ENCODE measurements at regions not wholly inside any gene's neighbourhood (a gene's known extent, or its start where the extent isn't known, plus 50 kb on each side); places are given as distances from the start of the nearest gene placed in this dataset.

DNA sequence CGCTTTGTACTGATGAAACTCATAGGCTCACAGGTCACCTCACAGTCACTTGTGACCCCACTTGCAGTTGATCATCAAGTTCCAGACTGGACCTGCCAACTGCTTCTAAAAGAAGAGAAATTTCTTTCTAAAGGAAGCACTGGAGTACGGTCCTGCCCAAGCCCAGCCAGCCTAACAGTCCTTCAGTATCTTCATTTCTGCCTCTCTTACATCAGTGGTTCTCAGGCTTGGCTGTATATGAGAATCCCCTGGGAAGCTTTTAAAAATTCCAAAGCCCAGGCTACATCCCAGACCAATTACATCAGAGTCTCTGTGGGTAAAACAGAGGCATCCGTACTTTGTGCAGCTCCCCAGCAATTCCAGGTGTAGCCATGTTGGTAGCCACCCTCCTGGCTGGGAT is 282.1 kb downstream of the NFIB start:
- no peaks in the 10 kb centered on the region for H3K27me3 Mint-ChIP-seq
- H3K4me1 Mint-ChIP-seq, result no peaks in the 10 kb centered on the region
- no peak overlapping the region for H3K4me3 Mint-ChIP-seq
- no peaks in the 10 kb centered on the region for H3K36me3 Mint-ChIP-seq (ENCODE audit: insufficient read depth)
- peaks cover 5% of the 10 kb centered on the region for H3K9me3 Mint-ChIP-seq
- DNase-seq (ENCODE audit: low spot score in 2 of 2), result no peak
- H3K27ac Mint-ChIP-seq (ENCODE audit: low read depth), result no peak overlapping the region
- no peak for ATAC-seq (replicated peaks; ENCODE audit: extremely low read depth, poor library complexity, severe bottlenecking)

DNA sequence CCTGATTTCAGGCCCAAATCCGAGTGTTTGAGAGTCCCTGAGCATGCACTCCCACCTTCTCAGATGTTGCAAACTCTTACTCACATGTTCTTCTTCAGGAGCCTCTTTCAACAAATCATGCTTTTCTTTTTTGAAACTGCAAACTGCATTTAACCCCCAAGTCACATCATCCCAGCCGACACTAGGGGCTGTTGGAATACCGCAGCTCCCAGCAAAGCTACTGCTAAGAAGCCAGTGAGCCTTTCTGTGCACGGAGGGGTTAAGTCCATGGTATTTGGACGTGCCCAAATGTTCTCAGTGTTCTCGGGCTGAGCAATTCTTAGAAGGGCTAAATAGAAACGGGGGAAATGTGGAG is 282.9 kb downstream of the NFIB start:
- H3K36me3 Mint-ChIP-seq (ENCODE audit: insufficient read depth), result no peaks in the 10 kb centered on the region
- no peaks in the 10 kb centered on the region for H3K27me3 Mint-ChIP-seq
- no peak overlapping the region for H3K27ac Mint-ChIP-seq (ENCODE audit: low read depth)
- DNase-seq (ENCODE audit: low spot score in 2 of 2), result no peak
- ATAC-seq (replicated peaks; ENCODE audit: extremely low read depth, poor library complexity, severe bottlenecking), result no peak
- peaks cover 5% of the 10 kb centered on the region for H3K9me3 Mint-ChIP-seq
- H3K4me3 Mint-ChIP-seq, result no peak overlapping the region
- H3K4me1 Mint-ChIP-seq, result no peaks in the 10 kb centered on the region

DNA sequence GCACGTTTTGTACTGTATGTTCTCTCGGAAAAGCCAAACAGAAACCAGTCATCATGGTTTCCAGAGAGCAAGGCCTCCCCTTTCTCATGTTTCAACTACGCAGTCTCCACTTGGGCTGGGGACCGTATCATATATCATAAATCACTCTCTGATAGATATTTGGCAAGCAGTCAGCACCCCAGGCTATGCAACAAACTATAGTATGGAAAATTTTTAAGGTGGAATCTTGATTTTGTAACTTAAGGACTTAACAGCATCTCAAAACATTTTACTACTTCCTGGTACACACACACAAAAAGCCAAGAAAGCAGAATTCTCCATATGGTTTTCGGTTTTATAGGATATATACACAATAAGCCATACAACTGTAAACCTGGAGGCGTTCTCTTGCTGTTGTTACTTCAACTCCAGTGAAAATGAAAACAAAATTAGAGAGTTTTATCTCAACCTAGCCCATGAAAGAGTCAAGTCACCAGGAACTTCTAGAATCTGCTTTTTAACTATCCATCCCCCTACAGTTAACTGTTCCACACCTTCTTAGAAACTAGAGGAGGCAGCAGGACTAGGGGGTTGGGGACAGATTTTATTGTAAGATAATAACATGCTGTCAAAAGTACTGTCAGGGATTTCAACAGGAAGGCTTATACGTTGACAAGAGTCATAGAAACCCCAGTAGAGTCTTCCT is 283.4 kb downstream of the NFIB start:
- ATAC-seq (replicated peaks; ENCODE audit: extremely low read depth, poor library complexity, severe bottlenecking) (no peak), DNase-seq (ENCODE audit: low spot score in 2 of 2) (no peak)
- no peaks in the 10 kb centered on the region for H3K4me1 Mint-ChIP-seq
- peaks cover 5% of the 10 kb centered on the region for H3K9me3 Mint-ChIP-seq
- no peak overlapping the region for H3K27ac Mint-ChIP-seq (ENCODE audit: low read depth)
- H3K36me3 Mint-ChIP-seq (ENCODE audit: insufficient read depth), result no peaks in the 10 kb centered on the region
- H3K4me3 Mint-ChIP-seq, result no peak overlapping the region
- H3K27me3 Mint-ChIP-seq, result no peaks in the 10 kb centered on the region

DNA sequence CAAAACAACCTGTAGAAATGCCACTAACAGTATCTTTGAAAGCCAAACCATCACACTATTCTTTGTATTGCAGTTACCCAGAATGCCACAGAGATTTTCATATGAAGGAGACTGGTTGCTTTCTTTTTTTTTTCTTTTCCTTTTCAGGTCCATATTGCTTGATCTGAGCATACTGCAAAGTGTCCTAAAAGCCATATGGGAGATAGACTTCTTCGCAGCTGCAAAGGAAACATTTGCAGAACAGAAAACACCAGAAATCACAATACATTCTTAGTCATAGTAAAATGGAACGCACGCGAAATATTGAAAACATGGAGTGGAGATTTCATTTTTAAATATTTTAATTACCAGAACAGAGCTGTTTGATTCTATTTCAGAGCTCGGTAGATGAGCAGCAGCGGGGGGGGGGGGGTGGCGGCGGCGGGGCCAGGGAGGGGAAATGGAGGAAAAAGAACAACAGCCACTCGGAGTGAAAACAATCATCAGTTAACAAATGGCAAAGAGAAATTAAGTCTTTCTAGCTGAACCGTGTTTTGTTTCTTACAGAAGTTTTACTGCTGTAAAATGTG is 284.1 kb downstream of the NFIB start:
- no peaks in the 10 kb centered on the region for H3K27me3 Mint-ChIP-seq
- H3K36me3 Mint-ChIP-seq (ENCODE audit: insufficient read depth), result no peaks in the 10 kb centered on the region
- H3K4me3 Mint-ChIP-seq, result no peak overlapping the region
- no peak overlapping the region for H3K27ac Mint-ChIP-seq (ENCODE audit: low read depth)
- H3K4me1 Mint-ChIP-seq, result no peaks in the 10 kb centered on the region
- no peak for DNase-seq (ENCODE audit: low spot score in 2 of 2)
- H3K9me3 Mint-ChIP-seq, result peaks cover 3% of the 10 kb centered on the region
- ATAC-seq (replicated peaks; ENCODE audit: extremely low read depth, poor library complexity, severe bottlenecking), result no peak

- Mint-ChIP-seq H3K4me3 (no peak overlapping the region), H3K36me3 (ENCODE audit: insufficient read depth) (peaks cover 2% of the 10 kb centered on the region), H3K4me1 (no peaks in the 10 kb centered on the region), H3K27me3 (no peaks in the 10 kb centered on the region), H3K27ac (ENCODE audit: low read depth) (no peak overlapping the region), H3K9me3 (peaks cover 12% of the 10 kb centered on the region)
- no peak for DNase-seq (ENCODE audit: low spot score in 2 of 2)
- ATAC-seq (replicated peaks; ENCODE audit: extremely low read depth, poor library complexity, severe bottlenecking), result no peak
Measured at GRCh38 chr9:14027116-14027800, 286.7 kb downstream of the NFIB start.

DNA sequence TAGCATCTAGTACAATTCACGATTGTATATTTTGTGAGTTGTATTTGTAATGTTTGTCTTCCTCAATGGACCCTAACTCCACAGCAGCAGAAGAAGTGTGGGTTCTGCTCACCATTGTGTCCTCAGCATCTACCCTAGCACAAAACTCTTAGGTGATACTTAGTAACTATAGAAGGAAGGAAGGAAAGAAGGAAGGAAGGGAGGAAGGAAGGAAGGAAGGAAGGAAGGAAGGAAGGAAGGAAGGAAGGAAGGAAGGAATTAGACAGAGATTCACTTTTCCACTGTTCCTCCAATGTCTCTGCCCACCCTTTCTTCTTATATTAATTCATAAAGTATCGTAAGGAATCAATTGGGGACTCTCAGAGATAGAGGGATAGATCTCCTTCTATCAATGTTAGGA is 288.2 kb downstream of the NFIB start:
- Mint-ChIP-seq H3K4me3 (no peak overlapping the region), H3K36me3 (ENCODE audit: insufficient read depth) (peaks cover 2% of the 10 kb centered on the region), H3K27ac (ENCODE audit: low read depth) (no peak overlapping the region), H3K27me3 (no peaks in the 10 kb centered on the region), H3K9me3 (peaks cover 12% of the 10 kb centered on the region), H3K4me1 (no peaks in the 10 kb centered on the region)
- DNase-seq (ENCODE audit: low spot score in 2 of 2), result no peak
- ATAC-seq (replicated peaks; ENCODE audit: extremely low read depth, poor library complexity, severe bottlenecking), result no peak

- H3K27me3 Mint-ChIP-seq, result no peaks in the 10 kb centered on the region
- no peak overlapping the region for H3K4me3 Mint-ChIP-seq
- ATAC-seq (replicated peaks; ENCODE audit: extremely low read depth, poor library complexity, severe bottlenecking) (no peak), DNase-seq (ENCODE audit: low spot score in 2 of 2) (no peak)
- H3K27ac Mint-ChIP-seq (ENCODE audit: low read depth), result no peak overlapping the region
- H3K4me1 Mint-ChIP-seq, result no peaks in the 10 kb centered on the region
- peaks cover 2% of the 10 kb centered on the region for H3K36me3 Mint-ChIP-seq (ENCODE audit: insufficient read depth)
- H3K9me3 Mint-ChIP-seq, result peaks cover 19% of the 10 kb centered on the region
Measured at GRCh38 chr9:14023285-14023684, 290.7 kb downstream of the NFIB start.

GRCh38 chr9:14021871-14022525 is 291.9 kb downstream of the NFIB start:
- H3K4me3 Mint-ChIP-seq, result no peak overlapping the region
- H3K27me3 Mint-ChIP-seq, result no peaks in the 10 kb centered on the region
- ATAC-seq (replicated peaks; ENCODE audit: extremely low read depth, poor library complexity, severe bottlenecking), result no peak
- H3K9me3 Mint-ChIP-seq, result peaks cover 19% of the 10 kb centered on the region
- no peaks in the 10 kb centered on the region for H3K4me1 Mint-ChIP-seq
- no peak overlapping the region for H3K27ac Mint-ChIP-seq (ENCODE audit: low read depth)
- DNase-seq (ENCODE audit: low spot score in 2 of 2), result no peak
- H3K36me3 Mint-ChIP-seq (ENCODE audit: insufficient read depth), result peaks cover 2% of the 10 kb centered on the region

- ATAC-seq (replicated peaks; ENCODE audit: extremely low read depth, poor library complexity, severe bottlenecking), result no peak
- H3K4me3 Mint-ChIP-seq, result no peak overlapping the region
- no peaks in the 10 kb centered on the region for H3K4me1 Mint-ChIP-seq
- H3K9me3 Mint-ChIP-seq, result peaks cover 20% of the 10 kb centered on the region
- no peaks in the 10 kb centered on the region for H3K27me3 Mint-ChIP-seq
- no peak for DNase-seq (ENCODE audit: low spot score in 2 of 2)
- no peaks in the 10 kb centered on the region for H3K36me3 Mint-ChIP-seq (ENCODE audit: insufficient read depth)
- no peak overlapping the region for H3K27ac Mint-ChIP-seq (ENCODE audit: low read depth)
Measured at GRCh38 chr9:14018081-14018480, 295.9 kb downstream of the NFIB start.

GRCh38 chr9:14014744-14015143 is 299.2 kb downstream of the NFIB start:
- peaks cover 10% of the 10 kb centered on the region for H3K9me3 Mint-ChIP-seq
- ATAC-seq (replicated peaks; ENCODE audit: extremely low read depth, poor library complexity, severe bottlenecking), result no peak
- DNase-seq (ENCODE audit: low spot score in 2 of 2), result no peak
- no peaks in the 10 kb centered on the region for H3K4me1 Mint-ChIP-seq
- H3K36me3 Mint-ChIP-seq (ENCODE audit: insufficient read depth), result no peaks in the 10 kb centered on the region
- H3K27me3 Mint-ChIP-seq, result no peaks in the 10 kb centered on the region
- no peak overlapping the region for H3K4me3 Mint-ChIP-seq
- no peak overlapping the region for H3K27ac Mint-ChIP-seq (ENCODE audit: low read depth)

GRCh38 chr9:14014218-14014617 is 299.7 kb downstream of the NFIB start:
- no peak overlapping the region for H3K27ac Mint-ChIP-seq (ENCODE audit: low read depth)
- H3K4me1 Mint-ChIP-seq, result no peaks in the 10 kb centered on the region
- ATAC-seq (replicated peaks; ENCODE audit: extremely low read depth, poor library complexity, severe bottlenecking) (no peak), DNase-seq (ENCODE audit: low spot score in 2 of 2) (no peak)
- H3K4me3 Mint-ChIP-seq, result no peak overlapping the region
- no peaks in the 10 kb centered on the region for H3K36me3 Mint-ChIP-seq (ENCODE audit: insufficient read depth)
- H3K9me3 Mint-ChIP-seq, result peaks cover 10% of the 10 kb centered on the region
- H3K27me3 Mint-ChIP-seq, result no peaks in the 10 kb centered on the region

DNA sequence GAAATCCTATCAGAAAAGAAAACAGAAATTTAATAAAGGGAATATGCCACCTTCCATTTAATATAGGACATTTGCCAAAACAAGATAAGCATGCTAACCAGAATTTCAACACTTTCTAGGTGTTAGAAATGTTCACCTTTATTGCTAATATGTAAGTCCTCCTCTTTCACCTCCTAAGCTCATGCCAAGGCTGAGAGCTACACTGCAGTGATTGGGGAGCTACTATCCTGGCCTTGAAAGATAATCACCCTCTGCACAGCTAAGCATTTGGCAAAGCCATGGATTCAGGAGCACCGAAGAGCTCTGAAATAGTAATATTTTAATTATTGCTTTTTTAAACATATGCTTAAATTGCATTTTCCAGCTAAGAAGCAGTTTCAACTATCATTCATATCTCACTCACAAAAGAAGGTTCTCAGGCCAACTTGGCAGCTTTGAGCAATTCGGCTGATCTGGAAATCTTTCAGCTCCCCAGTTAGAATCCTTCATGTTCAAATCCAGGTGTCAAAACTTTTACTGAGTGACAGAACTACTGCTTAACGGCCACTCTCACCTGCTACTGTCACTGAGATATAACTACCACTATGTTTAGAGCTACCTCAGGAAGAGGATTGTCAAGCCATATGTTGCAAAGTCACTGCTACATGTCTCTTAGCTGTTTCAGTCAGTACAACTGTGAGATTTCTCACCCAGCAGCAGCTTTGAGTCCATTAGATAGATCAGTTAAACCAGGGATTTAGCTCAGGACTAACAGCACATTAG is 302.0 kb downstream of the NFIB start:
- ATAC-seq (replicated peaks; ENCODE audit: extremely low read depth, poor library complexity, severe bottlenecking) (no peak), DNase-seq (ENCODE audit: low spot score in 2 of 2) (no peak)
- Mint-ChIP-seq H3K4me1 (no peaks in the 10 kb centered on the region), H3K27me3 (no peaks in the 10 kb centered on the region), H3K36me3 (ENCODE audit: insufficient read depth) (no peaks in the 10 kb centered on the region), H3K4me3 (no peak overlapping the region), H3K27ac (ENCODE audit: low read depth) (no peak overlapping the region), H3K9me3 (peaks cover 12% of the 10 kb centered on the region)
